ENCODE measurements at regions not wholly inside any gene's neighbourhood (a gene's known extent, or its start where the extent isn't known, plus 50 kb on each side); places are given as distances from the start of the nearest gene placed in this dataset.
"Not testable (repeated sequence)": the region's sequence is repeated elsewhere in the genome, so short reads cannot be mapped to it uniquely, and the experiment has no call there.

DNA sequence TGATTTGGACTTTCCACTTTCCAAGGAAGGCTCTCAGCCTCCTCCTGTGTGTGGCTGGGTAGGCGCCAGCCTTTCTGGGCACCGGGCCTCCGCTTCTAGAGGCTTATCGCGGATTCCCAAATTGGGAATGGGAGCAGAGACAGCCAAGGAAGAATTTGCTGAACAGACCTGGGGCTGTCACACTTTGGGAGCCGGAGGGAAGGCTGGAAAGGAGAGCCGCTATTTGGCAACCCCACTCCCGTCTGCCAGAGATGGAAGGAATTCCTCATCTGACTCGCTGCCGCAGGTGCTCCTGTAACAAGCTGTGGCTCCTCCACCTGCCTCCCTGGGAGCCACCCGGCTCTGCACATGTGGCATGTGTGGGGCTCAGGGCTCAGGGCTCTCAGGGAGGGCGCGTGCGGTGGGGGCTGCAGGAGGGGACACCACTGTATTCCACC, 50.8 kb upstream of the ECHDC3 start:
- DNase-seq, result no peak

DNA sequence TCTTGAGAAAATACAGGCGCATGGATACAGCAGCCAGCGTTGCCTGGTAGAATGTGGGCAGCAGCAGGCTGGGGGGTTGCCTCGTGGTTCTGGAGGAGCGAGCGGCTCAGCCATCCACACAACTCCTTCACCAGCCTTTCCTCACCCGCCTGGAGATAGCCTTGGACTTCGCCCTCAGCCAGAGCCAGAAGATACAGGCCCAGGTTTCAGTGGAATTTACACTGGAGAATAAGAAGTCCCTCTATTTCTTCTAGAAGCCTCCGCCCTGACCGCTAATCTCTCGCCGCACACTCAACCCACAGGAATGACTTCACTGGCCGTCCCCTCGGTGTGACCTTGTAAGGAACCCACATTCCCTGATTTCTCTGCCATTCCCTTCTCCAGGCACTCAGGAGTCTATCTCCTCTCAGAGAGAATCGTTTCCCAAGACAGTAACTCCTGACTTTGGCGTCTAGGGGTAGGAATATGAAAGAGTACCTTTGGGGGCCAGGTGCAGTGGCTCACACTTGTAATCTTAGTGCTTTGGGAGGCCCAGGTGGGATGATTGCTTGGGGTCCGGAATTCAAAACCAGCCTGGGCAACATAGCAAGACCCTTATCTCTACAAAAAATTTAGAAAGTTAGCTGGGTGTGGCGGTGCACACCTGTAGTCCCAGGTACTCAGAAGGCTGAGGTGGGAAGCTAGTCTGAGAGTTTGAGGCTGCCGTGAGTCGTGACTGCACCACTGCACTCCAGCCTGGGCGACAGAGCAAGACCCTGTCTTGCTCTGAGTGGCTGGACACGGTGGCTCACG, 52.0 kb upstream of the ECHDC3 start:
- no peak for DNase-seq

DNA sequence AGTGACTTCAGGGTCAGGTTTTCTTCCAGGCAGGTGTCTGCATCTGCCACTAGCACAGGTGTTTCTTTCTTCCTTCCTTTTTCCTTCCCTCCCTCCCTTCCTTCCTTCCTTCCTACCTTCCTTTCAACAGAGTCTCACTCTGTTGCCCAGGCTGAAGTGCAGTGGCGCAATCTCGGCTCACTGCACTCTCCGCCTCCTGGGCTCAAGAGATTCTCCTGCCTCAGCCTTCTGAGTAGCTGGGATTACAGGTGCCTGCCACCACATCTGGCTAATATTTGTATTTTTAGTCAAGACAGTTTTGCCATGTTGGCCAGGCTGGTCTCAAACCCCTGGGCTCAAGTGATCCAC, 53.8 kb upstream of the ECHDC3 start:
- DNase-seq, result not testable (repeated sequence)

DNA sequence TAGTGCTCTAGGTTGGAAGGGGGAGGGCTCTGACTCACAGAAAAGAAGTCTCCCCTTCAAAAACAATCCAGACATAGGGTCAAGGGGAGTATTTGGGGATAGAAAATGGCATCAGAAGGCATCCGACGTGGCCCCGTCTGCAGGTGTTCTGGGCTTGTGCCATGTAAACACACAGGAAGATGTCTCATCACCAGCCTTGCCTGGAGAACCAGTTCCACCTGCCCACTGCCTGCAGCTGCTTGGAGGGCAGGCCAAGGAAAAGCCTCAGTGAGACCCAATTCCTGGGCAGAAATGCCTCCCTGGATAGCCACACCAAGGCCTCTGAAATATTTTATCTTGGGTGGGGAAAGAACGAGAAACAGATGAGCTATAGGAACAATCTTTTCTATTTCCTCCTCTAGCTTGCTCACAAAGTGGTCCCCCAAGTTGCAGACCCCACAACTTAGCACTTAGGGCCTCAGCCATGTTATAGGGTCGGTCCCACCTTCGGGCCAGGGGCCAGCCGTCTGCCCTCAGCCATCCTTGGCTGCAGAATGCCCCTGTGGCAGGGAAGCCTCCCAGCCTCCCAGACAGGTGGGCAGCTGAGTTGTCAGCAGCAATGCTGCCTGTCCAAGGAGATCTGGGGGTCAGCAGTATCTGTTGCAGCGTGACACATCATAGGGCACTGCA, 54.3 kb upstream of the ECHDC3 start:
- no peak for DNase-seq

DNA sequence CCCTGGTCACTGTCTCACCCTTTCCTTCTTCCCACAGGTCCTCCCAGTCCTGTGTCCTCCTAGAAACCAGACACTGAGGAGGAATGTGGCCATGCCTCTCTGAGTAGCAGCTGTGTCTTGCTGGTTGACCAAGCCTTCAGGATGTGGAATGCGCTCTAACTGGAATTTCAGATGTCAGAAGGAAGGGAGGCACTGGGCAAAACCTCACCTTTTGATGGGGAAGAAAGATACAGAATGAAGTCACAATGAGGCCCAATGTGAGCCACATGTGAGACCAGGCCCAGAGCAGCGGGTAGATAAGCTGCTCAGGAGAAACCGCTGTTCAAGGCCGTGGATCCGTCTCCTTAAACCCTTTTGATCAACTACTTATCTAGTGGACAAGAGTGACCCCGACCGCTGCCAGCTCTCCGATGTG, 54.8 kb upstream of the ECHDC3 start:
- DNase-seq, result no peak

DNA sequence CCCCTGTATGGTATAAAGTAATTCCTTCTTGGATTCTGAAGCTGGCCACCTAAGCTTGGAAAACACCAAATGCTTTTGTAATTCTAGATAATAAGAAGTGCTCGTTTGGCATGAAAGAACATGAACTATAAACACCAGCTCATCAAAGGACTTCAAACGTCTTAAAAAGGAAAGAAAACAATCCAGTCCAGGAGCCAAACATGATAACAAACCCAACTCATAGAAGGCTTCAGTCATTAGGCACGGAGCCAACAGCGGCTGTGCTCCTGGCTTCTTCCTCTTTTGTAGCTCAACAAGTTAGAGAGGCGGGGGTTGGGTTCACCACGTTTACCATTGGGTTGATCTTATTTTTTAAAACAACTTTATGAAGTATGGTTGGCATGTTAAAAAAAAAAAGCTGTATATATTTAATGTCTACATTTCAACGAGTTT, 56.4 kb upstream of the ECHDC3 start:
- peak; percentile 83 for DNase-seq

DNA sequence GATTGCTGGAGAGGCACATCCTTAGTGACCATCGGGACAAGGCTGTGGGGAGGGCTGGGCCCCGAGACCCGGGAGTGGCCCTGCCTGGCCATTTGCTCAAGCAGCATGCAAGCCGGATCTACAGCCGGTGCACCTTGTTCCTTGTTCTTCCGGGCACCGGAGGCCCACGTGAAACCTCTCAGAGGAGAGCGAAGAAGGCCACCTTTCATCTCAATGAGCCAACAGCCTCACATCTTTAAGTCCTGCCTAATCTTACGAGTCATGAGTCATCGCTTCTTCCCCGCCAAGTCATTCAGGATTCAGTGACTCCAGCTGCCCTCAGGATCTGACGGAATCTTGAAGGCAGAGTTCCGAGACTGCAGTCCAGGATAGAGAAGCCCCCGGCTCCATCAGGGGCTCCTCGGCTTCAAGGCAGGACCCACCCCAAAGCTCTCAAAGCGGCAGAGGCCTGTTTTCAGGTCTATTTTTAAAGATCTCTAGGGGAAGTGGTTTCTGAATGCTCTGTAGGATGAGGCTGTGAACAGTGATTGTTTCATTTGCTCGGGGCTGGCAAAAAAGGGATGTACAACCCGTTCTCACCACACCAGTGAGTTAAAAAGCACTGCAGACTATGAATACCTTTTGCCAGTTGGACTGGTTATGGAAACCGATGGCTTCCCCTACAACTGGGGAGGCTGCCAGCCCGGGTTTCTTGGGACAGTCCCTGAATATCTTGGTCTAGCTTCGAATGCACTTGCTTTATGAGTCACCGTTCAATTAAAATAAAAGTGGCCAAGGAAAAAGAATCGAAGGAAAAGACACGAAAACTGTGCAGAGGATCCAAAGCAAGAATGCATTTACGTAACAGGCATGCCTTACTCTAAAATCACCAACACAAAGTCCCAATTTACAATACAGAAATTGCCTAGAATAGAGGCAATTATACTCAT, 57.2 kb upstream of the ECHDC3 start:
- peak; percentile 71 for DNase-seq

DNA sequence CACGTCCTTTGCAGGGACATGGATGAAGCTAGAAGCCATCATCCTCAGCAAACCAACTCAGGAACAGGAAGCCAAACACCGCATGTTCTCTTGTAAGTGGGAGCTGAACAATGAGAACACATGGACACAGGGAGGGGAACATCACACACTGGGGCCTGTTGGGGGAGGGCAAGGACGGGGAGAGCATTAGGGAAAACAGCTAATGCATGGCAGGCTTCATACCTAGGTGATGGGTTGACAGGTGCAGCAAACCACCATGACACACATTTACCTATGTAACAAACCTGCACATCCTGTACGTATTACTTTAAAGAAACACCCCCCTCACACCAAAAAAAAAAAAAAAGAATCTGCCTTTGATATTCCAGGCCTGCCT, 57.9 kb upstream of the ECHDC3 start:
- DNase-seq, result not testable (repeated sequence)

DNA sequence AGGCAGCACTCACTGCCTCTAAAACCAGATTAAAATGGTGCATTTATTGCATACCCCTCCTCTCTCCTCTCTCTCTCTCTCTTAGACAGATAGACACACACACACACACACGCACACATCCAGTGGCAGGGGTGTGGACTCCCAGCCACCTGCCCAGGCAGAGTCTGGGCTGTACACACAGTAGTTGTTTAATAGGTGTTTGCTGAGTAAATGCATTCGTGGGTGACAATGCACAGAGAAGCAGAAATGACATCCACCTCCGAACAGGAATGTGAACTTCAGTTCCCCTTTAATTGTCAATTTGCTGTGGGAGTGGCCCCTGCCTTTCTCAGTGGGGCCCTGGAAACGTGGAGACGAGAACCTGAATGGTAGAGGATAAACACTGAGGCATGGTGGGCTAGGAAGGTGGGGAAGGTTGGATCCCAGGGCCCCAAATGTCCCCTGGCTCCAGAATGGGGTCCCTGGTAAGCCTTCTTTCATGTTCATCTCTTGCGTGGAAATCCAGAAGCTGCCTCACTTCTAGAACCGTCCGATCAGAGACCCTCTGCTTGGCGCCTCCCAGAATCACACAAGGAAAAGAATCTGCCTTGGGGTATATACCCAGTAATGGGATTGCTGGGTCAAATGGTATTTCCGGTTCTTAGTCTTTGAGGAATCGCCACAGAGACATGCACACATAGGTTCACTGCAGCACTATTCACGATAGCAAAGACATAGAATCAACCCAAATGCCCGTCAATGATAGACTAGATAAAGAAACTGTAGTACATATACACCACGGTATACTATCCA, 58.5 kb upstream of the ECHDC3 start:
- no peak for DNase-seq

DNA sequence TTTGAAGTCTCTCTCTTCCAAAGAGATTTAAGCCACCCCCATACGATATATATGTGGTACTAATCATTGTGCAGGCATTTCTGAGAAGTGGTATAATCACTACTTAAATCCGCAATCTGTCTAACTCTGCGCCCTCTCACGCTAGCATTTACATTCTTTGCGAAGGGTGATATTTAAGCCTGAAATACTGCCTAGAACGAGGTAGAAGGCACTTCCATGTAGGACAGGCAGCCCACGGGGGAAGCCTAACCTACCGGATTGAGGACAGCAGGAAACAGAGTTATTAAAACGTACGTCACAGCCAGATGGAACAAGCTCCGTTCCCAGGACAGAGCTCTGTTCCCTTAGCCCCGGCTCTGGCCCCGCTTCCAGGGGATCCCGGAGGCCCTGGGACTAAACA, 59.3 kb upstream of the ECHDC3 start:
- DNase-seq, result no peak

DNA sequence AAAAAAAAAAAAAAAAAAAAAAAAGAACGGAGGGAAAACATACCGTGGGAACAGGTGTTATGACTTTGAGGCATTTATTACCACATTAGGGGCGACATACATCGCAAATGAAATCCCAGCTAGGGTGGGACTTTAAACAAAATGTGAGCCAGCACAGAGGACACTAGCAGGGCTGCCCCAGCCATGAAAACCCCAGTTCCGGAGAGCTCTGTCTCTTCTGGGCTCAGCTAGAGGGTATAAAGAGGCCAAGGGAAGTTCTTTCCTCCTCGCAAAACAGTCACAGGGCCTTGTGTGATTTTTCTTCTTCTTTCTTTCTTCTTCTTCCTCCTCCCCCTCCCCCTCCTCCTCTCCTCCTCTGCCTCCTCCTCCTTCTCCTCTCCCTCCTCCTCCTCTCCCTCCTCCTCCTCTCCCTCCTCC, 59.9 kb upstream of the ECHDC3 start:
- no peak for DNase-seq

DNA sequence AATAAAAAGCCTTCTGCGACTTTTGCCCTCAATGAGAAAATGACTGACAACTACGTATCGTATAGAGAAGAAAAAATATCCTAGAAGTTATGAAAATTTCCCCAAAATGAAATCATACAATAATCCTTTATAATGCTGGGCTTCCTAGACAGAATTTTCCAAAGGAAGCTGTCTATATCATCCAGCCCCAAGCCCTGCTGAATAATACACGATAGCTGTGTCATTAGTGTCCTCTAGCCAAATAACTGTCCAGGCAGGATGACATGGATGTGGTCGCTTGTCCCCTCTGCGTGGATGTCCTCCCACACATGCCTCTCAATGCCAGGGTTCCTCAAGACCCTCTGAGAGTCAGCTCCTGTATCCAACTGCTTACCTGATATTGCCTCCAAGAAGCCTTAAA, 61.7 kb upstream of the ECHDC3 start:
- DNase-seq, result no peak

DNA sequence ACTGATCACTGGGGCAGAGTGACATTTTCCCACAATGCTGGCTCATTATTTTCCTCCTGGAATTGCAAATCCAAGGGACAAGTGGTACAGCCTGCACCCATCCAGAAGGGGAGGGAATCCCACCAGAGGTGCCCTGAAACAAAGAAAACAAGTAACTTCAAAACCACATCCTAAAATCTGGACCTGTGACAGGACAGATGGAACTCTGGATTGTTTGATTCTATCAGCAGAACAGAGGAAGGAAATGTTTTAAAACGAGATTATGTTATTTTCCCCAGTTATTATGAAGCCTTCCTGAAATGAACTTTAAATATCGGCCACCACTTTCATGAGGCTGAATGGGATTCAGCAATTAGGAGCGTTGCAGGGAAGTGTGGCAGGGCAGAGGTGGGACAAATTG, 62.2 kb upstream of the ECHDC3 start:
- DNase-seq, result no peak

DNA sequence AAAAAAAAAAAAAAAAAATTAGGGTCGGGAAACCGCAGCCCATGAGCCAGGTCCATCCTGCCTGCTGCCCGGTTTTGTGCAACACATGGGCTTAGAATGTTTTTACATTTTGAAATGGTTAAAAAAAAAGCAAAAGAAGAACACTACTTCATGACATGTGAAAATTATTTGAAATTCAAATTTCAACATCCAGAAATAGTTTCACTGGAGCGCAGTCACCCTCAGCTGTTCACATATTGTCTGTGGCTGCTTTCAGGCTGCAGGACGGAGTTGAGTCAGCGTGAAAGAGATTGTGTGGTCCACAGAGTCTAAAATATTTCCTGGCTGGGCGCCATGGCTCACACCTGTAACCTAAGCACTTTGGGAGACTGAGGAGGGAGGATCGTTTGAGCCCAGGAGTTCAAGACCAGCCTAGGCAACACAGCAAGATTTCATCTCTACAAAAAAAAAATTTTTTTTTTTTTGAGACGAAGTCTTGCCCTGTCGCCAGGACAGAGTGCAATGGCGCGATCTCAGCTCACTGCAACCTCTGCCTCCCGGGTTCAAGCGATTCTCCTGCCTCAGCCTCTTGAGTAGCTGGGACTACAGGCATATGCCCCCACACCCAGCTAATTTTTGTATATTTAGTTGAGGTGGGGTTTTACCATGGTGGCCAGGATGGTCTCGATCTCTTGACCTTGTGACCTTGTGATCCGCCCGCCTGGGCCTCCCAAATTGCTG, 63.9 kb upstream of the ECHDC3 start:
- no peak for DNase-seq

DNA sequence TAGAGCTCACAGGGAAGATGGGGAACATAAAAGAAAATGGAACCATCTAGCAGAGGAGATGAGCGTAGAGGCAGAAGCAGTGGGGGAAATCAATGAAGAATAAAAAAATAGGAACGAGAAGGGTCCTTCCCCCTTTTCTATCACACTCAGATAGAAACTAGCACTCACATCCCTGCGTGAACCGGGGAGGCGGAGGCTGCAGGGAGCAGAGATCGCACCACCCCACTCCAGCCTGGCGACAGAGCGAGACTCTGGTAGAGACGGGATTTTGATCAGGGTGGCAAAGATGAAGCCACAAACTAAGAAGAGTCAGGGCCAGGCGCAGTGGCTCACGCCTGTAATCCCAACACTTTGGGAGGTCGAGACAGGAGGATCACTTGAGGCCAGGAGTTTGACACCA, 64.7 kb upstream of the ECHDC3 start:
- no peak for DNase-seq

DNA sequence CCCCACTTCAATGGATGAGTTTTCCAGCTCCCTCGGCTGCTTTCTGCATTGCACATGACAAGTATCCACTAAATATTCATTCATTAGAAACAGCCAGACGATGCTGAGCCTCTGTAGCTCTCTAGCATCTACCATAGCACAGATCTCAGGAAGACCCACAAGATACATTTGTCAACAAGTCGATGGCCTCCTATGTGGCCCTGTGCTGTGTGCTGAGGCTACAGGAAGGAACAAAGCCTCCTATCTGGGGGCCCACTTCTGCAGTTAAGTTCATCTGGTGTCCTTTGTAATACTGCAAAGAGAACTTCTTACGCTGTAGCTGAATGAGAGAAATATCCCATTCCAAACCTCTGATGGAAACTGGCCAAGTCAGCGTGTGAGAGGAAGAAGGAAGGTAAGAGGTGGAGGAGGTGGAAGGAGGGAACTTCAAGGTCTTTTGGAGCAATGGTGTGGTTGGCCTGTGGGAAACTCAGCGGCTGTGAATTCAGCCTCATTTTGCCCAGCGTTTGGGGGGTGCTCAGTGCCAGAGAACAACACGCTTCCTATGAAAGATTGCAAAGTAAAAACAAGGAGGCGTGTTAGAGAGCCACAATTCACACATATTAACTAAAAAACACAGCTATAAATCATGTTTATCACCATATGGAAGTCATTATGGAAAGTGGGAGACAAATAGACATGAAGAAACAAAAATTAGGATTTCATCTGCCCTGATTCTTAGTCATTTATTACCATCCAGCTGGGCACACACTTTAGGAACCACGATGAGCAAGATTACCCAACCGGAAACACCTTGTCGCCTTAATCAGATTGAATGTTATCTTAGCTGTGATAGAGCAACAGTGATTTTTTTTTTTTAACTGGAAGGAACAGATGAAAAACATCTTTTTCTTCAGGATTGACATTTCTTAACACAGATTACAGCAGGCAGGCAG, 62.2 kb upstream of the USP6NL start:
- DNase-seq, result no peak

DNA sequence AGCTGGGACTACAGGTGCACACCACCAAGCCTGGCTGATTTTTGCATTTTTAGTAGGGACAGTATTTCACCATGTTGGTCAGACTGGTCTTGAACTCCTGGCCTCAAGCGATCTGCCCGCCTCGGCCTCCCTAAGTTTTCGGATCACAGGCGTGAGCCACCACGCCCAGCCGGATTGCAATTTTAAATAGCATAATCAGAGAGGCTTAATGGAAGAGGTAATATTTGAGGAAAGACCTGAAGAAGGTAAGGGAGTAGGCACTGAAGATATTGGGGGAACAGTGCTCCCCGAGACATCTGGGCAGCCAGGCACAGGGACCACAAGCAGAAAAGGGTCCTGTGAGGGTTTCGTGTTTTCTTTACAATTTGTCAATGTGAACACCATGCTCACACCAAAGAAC, 61.4 kb upstream of the USP6NL start:
- DNase-seq, result no peak

DNA sequence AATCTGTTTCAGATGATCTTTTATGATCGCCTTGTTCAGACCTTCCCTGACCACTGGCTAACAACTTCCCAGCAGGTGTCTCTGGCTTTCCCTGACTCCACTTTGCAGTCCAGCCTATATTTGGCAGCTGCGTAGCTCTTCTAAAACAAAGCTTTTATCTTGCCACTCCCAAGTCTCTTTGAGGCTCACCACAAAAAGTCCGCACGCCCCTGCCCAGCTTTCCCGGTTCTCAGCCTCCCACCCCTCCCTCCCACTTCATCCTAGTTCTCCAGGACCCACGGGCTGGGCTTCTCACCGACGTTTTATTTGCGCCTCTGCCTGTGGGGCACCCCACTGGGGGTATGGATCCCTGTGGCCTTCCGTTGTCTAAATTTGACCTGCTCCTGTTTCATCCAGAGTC, 58.9 kb upstream of the USP6NL start:
- no peak for DNase-seq

DNA sequence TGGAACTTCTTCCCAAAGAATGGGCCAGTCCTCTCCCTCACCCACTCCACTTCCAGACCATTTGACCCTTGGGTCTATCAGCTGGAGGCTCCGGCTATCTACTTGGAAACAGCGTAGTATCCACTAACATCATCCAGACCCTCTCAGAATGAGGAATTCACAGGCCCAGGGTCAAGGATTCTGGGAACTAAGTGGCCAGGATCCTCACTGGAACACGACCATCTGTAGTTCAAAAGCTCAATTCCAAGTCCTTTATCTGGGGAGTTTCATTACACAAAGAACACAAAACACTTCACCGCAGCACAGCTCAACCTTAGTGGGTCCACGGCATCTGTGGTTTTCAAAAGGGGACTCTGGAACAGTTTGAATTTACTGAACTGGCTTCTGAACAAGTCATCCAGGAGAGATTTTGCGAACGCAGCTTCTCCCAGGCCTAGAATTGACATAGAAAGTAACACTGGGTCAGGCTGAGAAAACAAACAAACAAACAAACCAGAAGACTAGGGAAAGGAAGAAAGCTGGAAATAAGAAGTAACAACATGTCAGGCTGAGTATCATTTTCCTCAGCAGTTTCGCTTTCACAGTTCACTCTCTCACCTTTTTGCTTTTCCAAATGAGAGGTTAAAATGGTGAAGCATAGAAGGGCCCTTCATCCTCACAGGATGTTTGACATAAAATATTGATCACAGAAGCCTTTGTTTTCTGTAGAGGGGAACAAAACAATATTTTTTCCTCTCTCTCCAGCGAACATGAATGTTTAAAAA, 57.6 kb upstream of the USP6NL start:
- no peak for DNase-seq

DNA sequence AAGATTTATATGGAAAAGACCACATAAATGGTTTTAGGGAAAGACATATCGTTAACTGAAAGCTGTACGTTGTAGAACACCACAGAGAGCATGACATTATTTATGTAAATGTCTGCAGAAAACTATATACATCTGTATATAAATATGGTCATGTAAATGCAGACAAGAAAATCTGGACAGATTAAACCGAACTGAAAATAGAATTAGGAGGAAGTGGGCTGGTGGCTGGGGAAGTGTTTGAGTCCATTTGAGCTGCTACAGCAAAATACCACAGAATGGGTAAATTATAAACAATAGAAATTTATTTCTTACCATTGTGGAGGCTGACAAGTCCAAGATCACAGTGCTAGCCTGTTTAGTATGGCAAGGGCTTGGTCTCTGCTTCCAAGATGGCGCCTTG, 56.3 kb upstream of the USP6NL start:
- DNase-seq, result no peak

Data from CD4-positive, alpha-beta T cell treated with Interleukin-17A for 4 hours (primary cell).